ENCODE measurements at regions not wholly inside any gene's neighbourhood (a gene's known extent, or its start where the extent isn't known, plus 50 kb on each side); places are given as distances from the start of the nearest gene placed in this dataset.
"Not testable (repeated sequence)": the region's sequence is repeated elsewhere in the genome, so short reads cannot be mapped to it uniquely, and the experiment has no call there.

DNA sequence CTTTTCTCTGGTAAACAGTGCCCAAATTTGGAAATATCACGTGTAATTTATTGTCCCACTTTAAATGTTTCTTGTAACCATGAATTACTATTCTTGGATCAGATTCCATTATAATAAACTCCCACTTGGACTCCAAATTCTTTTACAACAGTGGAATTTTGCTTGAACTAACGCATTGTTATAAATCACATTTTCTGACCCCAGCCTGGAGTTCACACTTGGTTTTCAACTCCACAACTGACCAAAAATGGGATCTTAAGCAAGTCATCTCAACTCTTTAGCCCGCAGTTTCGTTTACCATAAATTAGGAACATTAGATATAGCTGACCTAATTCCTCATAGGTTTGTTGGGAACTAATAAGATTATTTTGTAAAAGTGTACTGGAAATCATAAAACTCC, 336.8 kb upstream of the NCAM1 start:
- DNase-seq = no peak

DNA sequence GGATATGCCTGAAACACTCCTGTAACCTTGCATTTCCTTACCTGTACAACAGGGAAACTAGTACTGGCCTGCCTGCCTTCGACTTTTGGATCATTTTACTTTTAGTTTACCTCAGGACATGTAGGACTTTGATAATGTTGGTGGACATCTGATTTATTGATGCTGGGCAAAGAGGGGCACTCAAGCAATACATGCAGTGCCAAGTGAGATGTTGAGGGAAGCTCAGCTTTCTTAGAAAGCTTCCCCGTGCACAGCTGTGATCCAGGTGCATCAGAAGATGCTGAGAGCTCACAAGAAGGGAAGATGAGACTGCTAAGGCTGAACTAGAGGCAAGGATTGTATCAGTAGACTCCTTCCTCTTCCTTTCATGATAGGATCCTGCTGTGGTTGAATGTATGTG, 336.2 kb upstream of the NCAM1 start:
- DNase-seq = not testable (repeated sequence)

DNA sequence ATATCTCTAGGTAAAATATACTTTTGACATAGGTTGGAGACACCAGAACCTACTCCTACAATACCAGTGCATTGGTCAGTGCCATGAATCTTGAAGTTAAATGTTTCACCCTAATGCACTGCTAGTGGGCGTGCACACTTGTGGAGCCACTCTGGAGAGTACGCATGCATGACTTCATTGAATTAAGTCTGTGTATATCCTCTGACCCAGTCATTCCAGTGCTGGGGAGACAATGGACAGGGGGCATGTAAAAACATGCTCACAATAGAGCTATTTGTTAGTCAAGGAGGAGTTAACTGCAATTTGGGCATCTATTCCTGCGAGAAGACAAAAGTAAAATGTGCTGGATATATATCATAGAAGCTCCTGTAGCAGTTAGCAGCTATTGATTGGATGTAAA, 335.4 kb upstream of the NCAM1 start:
- DNase-seq = no peak

DNA sequence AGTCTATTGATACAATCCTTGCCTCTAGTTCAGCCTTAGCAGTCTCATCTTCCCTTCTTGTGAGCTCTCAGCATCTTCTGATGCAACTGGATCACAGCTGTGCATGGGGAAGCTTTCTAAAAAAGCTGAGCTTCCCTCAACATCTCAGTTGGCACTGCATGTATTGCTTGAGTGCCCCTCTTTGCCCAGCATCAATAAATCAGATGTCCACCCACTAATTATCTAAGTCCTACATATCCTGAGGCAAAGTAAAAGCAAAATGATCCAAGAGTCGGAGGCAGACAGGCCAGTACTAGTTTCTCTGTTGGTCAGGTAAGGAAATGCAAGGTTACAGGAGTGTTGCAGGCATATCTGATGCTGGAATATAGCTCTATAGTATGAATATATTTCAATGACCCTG, 334.5 kb upstream of the NCAM1 start:
- DNase-seq = no peak

DNA sequence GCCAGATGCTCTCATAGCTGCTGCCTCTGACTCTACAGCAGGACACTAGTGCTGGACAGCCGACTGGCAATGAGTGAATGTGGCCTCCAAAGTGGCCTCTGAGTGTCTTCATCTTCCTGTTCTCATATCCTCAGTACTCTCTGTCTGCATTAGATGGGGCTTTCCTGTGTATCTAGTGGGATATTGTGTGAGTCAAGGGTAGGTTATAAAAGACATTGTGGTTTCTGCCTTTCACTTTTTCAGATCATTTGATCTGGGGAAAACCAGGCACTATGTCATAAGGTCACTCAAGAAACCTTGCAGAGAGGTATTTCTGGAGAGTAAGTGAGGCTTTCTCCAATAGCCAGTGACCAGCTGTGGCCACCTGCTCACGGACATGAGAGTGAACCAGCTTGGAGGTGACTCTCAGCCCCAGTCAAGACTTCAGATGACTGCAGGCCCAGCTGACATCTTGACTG, 333.6 kb upstream of the NCAM1 start:
- no peak for DNase-seq

DNA sequence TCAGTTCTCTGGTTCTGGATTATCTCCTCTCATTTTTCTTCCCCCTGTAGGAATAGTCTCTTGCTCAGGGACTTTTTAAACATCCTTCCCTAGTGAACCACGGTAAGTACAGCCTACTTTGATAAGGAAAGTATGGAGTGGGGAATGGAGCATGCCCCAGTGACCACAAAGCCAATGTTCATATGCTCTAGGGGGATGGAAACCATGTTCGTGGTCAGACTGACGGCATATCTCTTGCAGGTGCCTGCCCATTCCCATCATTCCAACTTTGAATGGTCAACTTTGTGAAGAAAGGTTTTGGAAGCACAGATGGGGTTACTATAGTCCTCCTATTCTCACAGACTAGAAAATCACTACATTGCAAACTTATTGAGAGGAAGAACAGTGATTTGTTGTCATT, 332.5 kb upstream of the NCAM1 start:
- no peak for DNase-seq

DNA sequence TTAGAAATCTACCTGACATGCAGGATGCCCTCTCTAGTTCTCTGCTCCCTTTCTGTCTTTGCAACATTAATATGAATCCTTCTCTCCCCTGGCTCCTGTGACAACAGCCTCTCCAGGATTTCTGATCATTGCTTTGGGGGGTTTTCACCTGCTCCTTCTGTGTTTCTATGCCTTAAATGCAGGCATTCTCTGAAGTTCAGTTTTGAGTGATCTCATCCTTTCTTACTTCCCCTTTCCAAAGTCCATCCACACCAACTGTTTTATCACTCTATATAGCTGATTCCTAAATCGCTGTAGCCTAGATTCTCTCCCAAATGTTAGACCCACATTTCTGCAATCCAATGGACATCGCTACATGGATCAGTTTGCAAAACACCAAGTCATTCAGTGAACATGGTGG, 330.7 kb upstream of the NCAM1 start:
- DNase-seq = no peak

DNA sequence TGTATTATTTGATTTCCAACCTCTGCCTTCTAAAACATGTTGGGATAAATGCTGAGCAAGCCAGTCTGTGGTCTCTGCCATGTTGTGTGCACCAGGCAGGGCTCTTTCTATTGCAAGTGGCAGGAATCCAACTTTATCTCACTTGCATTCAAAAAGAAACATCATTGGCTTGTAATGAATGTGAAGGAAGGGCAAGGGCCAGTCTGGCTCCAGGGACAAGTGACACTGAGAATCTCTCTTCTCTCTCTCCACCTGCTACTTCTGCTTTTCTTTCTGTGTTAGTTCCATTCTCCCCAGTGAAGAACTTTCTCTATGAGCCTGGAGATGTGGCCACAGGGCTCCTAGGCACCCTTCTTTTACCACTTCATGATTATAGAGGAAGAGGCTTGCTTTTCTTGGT, 329.9 kb upstream of the NCAM1 start:
- no peak for DNase-seq

DNA sequence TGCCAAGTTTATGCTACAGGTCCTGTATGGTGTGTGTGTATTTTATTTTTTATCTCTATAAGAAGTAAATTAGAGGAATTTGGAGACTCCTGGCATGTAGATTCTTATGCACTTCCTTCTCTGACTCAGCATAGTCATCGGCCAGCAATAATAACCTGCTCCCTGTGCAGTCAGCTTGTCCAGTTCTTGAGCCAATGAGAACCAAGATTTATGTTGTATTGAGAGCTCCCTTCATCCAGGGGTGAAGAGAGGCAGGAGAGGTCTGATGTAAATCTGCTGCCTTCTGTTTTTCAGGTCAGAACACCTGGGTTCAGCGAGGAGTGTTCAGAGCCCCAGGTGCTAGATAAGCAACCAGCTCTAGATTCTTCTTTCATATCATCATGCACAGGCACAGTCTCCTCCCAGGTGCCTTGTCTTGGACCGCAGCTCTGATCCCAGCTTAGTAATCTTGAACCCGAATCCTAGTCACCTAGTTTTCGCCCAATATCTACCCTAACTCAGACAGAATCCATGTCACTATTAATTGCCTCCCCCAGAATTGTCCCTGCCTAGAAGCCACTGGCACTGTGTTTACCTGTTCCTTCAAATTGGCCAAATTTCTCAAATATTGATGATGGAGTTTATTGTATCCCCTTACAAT, 328.2 kb upstream of the NCAM1 start:
- DNase-seq = no peak

DNA sequence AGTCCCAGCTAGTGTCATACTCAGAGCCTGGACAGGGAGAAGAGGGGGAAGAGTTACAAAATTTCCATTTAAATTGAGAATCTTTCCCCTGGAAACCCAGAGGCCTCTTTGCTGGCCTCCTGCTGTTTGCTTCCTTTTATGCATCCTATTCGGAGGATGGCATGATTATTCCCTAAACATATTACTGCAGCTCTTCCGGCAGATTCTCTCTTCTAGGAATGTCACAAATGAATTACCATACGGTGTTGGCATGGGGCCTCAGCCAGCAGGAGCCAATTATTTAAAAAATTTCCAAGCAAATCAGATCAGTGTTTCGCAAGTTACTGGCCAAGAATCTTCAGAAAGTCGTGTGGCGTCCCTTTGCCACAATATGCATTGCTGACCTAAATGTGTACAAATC, 326.7 kb upstream of the NCAM1 start:
- no peak for DNase-seq

DNA sequence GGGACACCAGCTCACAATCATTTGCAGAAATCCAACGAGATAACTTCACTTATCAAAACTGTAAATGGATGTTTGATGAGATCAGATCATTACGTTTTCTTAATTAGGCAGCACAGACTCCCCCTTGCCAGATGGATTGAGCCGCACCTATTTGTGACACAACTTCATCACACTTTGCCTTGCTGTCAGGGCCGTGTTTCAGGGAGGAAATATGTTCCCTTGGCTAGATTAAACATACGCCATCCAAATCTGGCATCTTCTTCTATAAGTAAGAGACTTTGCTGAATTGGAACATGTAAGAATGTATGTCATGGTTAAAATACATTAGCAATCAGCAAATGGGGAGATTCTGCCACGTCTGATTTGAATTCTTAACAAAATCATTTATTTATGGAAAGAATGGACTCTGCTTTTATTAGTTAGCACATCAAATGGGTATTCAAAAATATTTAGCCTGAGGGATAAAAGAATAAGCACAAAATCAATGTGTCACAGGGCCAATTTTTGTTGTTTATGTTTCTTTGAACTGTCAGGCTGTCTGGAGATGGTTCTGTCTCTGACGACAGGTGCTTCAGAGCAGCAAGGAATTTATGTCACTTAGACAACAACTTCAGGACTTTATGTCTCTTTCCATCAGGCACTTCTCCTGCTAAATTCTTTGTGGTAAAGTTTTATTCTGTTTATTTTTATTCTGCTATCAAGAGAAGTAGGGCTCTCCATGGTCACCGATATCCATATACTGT, 326.1 kb upstream of the NCAM1 start:
- no peak for DNase-seq

DNA sequence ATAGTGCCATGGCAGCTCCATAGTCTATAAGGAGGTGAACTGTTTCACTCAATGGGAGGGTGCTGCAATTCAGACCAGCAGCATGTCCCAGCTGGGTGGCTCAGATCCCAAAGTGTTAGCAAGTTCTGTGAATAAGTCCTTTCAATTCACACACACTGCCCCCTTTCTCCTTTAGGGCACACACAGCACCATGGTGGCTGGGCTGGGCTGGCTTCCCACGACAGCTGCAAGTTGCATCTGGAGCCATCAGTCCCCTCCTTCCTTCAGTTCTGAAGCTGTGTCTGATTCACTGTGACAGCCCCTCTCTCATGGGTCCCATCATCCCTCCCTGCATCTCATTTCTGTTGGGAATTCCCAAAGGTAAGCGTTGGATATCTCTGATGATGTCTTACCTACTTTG, 324.1 kb upstream of the NCAM1 start:
- no peak for DNase-seq

DNA sequence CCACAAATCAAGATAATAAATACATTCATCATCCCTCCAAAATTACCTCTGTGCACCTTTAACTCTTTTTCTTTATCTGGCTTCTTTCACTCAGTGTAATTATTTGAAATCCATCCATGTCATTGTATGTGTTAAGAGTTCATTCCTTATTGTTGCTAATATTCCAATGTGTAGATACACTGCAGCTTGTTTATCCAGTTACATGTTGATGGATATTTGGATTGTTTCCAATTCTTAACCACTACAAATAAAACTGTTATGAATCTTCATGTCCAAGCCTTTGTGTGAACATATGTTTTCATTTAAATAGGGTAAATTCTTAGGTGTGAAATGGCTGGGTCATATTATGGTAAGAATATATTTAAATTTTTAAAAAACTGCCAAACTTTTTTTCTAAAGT, 323.3 kb upstream of the NCAM1 start:
- DNase-seq = no peak

DNA sequence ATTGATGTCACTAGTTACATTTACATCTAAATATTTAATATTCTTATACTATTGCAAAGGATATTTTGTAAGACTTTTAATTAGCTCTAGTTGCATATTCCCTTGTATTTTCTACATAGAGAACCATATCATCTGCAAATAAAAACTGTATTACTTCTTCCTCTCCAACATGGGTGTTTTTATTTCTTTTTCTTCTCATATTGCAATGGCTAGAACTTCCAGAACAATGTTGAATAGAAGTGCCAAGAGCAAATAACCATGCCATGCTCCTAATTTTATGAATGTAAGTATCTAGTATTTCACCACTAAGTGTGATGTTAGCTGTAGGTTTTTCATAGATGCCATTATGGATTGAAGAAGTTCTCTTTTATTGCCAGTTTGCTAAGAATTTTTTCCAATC, 321.8 kb upstream of the NCAM1 start:
- DNase-seq = no peak

DNA sequence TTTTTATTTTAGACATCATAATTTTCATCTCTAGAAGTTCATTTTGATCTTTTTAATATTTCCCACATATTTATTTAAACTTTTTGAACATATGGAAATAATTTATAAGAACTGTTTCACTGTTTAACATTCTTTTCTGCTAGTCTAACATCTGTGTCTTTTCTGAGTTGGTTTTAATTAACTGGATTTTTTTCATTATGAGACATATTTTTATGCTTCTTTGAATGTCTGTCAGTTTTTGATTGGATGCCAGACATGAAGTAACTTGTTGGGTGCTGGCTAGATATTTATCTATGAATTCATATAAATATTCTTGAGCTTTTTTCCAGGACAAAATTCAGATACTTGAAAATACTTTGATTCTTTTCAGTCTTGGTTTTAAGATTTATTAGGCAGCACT, 317.8 kb upstream of the NCAM1 start:
- no peak for DNase-seq

DNA sequence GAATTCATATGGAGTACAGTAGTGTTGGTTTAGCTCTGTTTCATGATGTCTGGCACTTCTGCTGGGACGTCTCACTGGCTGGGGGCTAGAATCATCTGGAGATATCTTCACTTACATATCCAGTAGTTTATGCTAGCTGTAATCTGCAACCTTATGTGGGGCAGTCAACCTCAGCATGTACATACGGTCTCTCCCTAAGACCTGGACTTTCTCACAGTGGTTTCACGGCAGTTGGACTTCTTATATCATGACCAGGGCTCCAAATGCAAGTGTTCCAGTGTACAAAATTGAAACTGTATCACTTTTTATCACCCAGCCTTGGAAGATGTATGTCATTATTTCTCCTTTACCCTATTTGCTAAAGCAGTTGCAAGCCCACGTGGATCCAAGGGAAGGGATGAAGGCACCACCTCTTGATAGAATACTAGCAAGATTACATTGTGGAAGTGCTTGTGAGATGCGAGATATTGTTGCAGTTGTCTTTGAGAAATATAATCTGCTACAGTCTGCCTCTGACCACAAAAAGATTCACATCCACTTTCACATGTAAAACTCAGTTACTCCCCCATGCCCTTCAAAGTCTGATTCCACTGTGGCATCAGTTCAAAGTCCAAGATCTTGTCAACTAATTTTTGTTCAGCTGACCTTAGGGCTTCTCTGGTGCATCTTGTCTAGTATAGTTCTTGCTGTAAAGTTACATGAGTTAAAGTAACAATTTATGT, 316.6 kb upstream of the NCAM1 start:
- no peak for DNase-seq

DNA sequence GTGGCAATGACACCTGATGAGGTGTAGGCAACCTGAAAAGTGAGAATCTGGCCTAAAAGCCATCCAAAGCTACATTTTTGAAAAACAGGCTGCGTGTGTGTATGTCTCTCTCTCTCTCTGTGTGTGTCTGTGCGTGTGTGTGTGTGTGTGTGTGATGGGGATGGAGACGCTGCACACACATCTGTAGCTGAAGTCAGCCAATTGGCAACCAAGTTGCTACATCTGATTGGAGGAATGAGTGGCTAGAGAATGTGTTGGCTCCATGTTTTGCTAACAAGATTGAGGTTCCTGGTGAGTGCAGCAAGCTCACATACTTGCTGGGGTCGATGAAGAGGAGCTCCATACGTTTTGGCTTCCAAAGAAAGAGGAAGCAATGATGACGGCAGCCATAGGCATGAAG, 311.4 kb upstream of the NCAM1 start:
- no peak for DNase-seq

DNA sequence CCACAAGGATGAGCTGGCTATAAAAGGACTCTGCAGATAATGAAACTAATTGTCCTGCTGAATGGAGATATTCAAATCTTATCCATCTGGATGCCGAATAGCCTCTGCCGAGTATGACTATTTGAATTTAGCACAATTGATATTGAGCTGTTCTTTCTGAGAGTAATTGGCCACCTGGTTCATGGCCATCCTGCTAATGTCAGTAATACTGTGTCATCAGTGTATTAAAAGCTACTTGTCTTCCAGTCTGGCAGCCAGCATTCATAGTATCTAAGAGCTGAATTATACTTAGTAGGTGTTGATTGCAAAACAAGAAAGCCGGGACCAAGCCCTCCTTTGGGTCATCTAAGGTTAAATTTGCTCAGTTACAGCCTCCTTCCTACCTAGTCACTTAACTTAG, 310.7 kb upstream of the NCAM1 start:
- no peak for DNase-seq

DNA sequence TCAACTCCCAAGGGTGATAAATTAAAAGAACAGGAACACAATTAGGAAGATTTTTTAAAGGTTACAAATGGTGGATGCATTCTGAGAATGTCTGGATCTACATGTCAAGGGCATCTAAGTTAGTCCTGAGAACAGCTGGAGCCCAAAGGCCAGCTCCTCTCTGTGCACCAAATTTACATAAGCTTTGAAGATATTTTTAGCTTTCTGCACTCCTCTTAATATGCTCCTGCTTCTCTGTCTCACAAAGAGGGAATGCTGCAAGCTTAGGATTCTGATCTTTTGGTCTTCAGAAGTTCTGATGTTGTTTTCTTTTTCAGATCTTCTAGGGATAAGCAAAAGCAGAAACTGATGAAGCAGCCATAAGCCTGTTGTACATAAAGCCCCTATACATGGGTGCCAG, 309.8 kb upstream of the NCAM1 start:
- no peak for DNase-seq

DNA sequence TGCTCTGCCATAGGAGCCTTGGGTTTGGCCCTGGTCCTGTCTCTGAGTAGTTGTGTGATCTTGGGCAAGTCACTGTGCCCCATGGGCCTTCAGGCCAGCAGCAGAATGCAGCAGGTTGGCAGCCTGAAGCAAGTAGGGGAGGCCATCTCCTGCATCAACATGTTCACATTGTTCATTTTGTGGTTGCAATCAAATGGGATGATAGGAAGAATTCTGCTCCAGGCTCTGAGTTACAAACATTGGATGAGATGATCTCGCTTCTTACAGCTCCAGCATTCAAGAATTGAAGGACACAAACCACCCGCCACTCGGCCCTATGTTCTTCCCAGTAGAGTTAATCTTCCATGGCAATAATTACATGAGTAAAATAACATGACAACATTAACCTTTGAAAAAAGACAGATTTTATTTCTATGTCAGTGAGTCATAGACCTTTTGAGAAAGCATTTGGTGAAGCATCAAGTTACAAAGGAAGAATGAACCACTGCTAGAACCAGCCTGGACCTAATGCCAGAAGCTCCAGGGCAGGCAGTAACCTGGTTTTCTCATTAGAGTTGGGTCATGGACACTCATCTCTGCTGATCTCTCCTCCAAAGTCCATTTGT, 308.3 kb upstream of the NCAM1 start:
- no peak for DNase-seq

DNA sequence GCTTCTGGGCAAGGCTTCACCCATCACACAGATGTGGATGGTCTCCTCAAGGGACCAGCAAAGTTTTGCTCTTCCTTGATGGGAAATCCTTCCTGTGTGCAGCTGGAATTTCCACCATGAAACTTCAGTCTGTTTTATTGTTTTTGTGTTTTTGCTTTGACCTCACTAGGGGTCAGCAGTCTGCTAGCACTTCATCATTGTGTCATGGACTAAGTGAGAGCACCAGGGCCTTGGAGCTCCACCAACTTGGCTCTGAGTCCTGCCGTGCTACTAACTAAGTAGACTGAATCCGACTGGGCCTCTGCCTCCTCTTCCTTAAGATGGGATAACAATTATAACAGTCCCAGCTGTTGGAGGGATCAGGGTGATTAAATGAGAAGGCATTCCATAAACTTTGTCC, 305.8 kb upstream of the NCAM1 start:
- DNase-seq = peak; percentile 50

DNA sequence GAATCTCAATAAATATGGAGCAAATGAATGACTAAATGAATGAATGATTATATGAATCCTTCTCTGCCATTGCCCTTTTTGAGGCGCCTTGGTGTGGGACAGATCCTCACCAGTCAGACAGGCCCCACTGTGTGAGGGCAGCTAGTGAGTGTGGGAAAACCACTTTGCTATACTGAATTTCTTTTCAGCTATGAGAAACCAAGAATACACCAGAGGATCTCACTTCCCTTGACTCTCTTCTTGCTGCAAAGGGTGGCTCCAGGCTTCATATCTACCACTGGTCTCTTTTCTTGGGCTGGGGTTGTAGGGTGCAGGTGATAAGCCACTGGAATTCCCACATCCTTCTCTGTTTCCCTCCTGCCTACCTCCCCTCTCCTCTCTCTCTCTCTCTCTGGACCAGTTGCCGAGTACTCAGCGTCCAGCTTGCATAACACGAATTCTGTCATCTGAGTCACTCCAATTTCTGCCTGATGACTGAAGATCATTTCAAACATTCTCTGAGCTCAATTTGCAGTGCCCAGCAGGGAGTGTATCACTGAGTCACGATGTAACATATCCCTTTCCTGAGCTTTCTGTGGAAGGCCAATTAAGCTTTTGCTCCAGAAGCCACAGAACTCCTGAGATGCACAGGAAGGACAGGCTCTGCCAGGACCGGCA, 304.3 kb upstream of the NCAM1 start:
- DNase-seq = no peak

DNA sequence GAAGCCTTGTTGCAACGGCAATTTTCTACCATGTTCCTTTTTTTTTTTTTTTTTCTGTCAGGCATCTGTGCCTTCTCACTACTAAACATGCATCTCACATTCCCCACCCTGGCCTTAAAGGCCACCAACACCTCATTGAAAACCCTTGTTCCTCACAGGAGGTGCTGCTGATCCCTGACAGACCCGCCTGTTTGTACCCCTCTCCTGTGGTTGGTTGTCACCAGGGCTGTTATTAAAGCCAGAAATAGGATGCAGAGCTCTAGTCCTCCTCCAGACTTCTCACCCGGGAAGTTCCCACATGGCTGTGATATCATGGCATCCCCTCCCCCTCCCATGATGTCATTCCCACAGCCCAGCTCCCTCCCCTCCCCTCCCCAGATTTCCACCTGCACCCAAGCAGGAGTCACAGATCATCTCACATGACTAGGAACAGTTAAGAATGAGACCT, 302.8 kb upstream of the NCAM1 start:
- DNase-seq = no peak

All from NCI-H82 (cell line).